Central memory CD8-positive, alpha-beta T cell (primary cell): ENCODE measurements at regions not wholly inside any gene's neighbourhood (a gene's known extent, or its start where the extent isn't known, plus 50 kb on each side); places are given as distances from the start of the nearest gene placed in this dataset.

Source experiments
- ATAC-seq: fragments of 150-1000 bp; cut with Tn5 transposase; replicated peaks from 2 replicates; pipeline ENCODE4 v1.10.0; 2022; ENCODE audit warnings: mild to moderate bottlenecking, moderate FRiP score, moderate number of reproducible peaks; ENCODE audit not compliant: poor library complexity, severe bottlenecking; ENCODE audit errors: extremely low read depth
- DNase-seq, 2 donors: peaks; one replicate each; pipeline ENCODE4 v3.0.0; 2021; ENCODE audit warnings: low spot score in 2 of 2
- H3K27ac Mint-ChIP-seq: one replicate; pipeline ENCODE4 v1.8.0; 2022; ENCODE audit warnings: low read depth, mild to moderate bottlenecking, moderate library complexity, mixed read lengths
- H3K27me3 Mint-ChIP-seq: one replicate; pipeline ENCODE4 v1.8.0; 2022; ENCODE audit warnings: mixed read lengths
- H3K36me3 Mint-ChIP-seq: one replicate; pipeline ENCODE4 v1.8.0; 2022; ENCODE audit warnings: mild to moderate bottlenecking, moderate library complexity, mixed read lengths; ENCODE audit not compliant: insufficient read depth
- H3K4me1 Mint-ChIP-seq: one replicate; pipeline ENCODE4 v1.8.0; 2022; ENCODE audit warnings: mixed read lengths
- H3K4me3 Mint-ChIP-seq: one replicate; pipeline ENCODE4 v1.8.0; 2022; ENCODE audit warnings: mild to moderate bottlenecking, moderate library complexity, mixed read lengths
- H3K9me3 Mint-ChIP-seq: one replicate; pipeline ENCODE4 v1.8.0; 2022; ENCODE audit warnings: mixed read lengths

- Mint-ChIP-seq H3K27ac (no peak overlapping the region), H3K27me3 (peaks cover 18% of the 10 kb centered on the region), H3K4me1 (no peaks in the 10 kb centered on the region), H3K4me3 (no peak overlapping the region), H3K36me3 (no peaks in the 10 kb centered on the region), H3K9me3 (no peaks in the 10 kb centered on the region)
- DNase-seq: no peak
- ATAC-seq: no peak
These were observed 53.2 kb upstream of the CEP162 start for GRCh38 chr6:84280639-84281038.

- no peaks in the 10 kb centered on the region for H3K9me3 Mint-ChIP-seq
- H3K4me3 Mint-ChIP-seq: no peak overlapping the region
- DNase-seq (no peak), ATAC-seq (no peak)
- H3K27me3 Mint-ChIP-seq: peaks cover 18% of the 10 kb centered on the region
- H3K27ac Mint-ChIP-seq: no peak overlapping the region
- no peaks in the 10 kb centered on the region for H3K36me3 Mint-ChIP-seq
- no peaks in the 10 kb centered on the region for H3K4me1 Mint-ChIP-seq
These were observed 52.6 kb upstream of the CEP162 start for GRCh38 chr6:84280030-84280429.

DNA sequence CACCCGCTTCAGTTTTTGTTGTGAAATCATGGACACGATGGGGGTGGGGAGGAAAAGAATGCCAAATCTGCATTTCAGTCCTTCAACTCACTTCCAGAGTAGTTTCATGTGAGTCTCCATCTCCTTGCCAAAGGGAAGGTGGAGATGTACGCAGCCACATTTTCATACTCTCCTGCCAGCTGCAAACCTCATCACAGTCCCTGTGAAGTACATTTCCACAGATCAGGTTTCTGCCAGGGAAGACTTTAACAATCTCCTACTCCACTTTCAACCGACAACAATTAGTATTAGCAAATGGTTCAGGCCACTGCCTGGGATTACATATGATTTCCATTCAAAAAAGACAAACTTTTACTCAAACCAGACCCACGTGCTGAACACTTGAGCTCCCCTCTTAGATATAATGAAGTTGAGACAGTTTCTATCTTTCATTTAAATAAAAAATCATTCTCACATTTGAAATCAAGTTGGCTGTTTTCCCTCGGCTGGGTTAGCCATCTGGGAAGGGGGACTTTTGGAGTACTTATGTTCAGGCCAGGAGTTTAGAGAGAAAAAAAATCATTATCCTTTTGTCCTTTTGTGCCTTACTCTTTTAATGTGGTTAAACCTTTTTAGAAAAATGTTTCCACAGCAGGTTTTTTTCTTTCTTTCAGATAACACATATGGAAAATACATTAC is 51.0 kb upstream of the CEP162 start:
- no peak for DNase-seq
- H3K4me1 Mint-ChIP-seq: no peaks in the 10 kb centered on the region
- H3K4me3 Mint-ChIP-seq: no peak overlapping the region
- H3K9me3 Mint-ChIP-seq: no peaks in the 10 kb centered on the region
- no peaks in the 10 kb centered on the region for H3K36me3 Mint-ChIP-seq
- ATAC-seq: no peak
- peaks cover 18% of the 10 kb centered on the region for H3K27me3 Mint-ChIP-seq
- H3K27ac Mint-ChIP-seq: no peak overlapping the region
